H4 (cell line): ENCODE measurements at regions not wholly inside any gene's neighbourhood (a gene's known extent, or its start where the extent isn't known, plus 50 kb on each side); places are given as distances from the start of the nearest gene placed in this dataset.
"Not testable (repeated sequence)": the region's sequence is repeated elsewhere in the genome, so short reads cannot be mapped to it uniquely, and the experiment has no call there.

Experiments
- DNase-seq: peaks from one replicate; pipeline ENCODE4 v3.0.0-alpha.2; 2015; ENCODE audit warnings: low spot score

DNA sequence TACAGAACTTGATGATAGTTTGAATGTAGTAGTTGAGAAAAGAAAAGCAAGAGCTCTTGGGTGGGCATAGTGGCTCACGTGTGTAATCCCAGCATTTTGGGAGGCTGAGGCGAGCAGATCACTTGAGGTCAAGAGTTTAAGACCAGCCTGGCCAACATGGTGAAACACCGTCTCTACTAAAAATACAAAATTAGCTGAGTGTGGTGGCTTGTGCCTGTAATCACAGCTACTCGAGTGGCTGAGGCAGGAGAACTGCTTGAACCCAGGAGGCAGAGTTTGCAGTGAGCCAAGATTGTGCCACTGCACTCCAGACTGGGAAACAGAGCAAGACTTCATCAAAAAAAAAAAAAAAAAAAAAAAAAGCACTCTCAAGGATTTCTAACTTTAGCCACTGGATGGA is 900.2 kb upstream of the WWC1 start:
- not testable (repeated sequence) for DNase-seq

- no peak for DNase-seq
Measured at GRCh38 chr5:167392240-167392639, 899.2 kb upstream of the WWC1 start.

DNA sequence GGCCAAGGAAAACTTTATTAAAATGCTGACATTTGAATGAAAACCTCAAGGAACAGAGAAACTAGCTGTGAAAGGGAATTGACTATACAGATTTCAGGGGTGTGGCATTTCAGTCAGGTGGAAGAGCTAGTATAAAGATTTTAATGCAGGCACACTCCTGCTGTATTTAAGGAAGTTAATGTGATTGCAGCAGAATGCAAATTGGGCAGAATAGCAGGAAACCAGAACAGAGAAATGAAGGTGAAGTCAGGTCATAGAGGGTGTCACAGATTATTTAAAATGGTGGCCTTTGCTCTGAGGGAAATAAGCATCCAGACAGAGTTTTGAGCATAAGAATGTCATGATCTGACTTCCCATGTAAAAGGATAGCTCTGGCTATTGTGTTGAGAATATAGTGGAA is 898.1 kb upstream of the WWC1 start:
- DNase-seq = no peak

- DNase-seq = no peak
Measured at GRCh38 chr5:167402671-167403070, 888.8 kb upstream of the WWC1 start.

GRCh38 chr5:167406513-167406912 is 884.9 kb upstream of the WWC1 start:
- DNase-seq = no peak

GRCh38 chr5:167412556-167412955 is 878.9 kb upstream of the WWC1 start:
- no peak for DNase-seq

GRCh38 chr5:167413506-167413905 is 877.9 kb upstream of the WWC1 start:
- no peak for DNase-seq

DNA sequence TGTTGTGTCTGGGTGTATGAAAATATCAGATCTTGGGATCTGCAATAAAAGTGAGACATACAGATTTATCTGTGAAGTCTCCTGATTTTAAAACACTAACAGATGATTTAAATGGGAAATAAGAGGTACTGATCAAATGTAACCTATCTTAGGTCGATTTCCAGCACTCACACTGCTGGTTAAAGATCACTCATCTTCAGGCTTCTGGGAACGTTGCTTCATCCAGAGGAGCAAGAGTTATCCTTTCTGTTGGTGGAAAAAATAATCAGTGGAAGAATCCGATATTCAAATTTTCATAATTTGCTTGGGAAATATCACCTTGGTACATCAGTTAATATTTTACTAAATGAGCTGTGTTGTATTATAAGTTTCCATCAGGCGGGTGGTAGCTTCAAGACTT is 876.8 kb upstream of the WWC1 start:
- DNase-seq = no peak

GRCh38 chr5:167415779-167416746 is 875.4 kb upstream of the WWC1 start:
- no peak for DNase-seq

- DNase-seq = no peak
Measured at GRCh38 chr5:167417662-167418061, 873.8 kb upstream of the WWC1 start.

GRCh38 chr5:167425161-167425560 is 866.3 kb upstream of the WWC1 start:
- DNase-seq = no peak

DNA sequence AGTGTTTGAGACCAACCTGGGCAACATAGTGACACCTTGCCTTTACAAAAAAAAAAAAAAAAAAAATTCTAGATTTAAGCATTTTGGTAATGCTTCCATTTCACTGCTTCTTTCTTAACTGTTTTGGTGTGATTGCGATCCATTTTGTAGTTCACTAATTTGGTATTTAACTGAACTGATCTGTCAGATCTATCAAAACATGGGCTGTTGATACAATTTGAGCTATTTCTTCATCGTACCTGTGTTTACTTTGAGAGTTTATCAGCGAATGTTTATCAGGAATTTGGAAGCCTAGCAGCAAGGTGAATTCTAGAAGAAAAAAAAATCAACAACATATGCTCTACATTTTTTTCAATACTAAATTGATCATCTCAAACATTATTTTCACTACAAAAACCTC is 864.9 kb upstream of the WWC1 start:
- no peak for DNase-seq

DNA sequence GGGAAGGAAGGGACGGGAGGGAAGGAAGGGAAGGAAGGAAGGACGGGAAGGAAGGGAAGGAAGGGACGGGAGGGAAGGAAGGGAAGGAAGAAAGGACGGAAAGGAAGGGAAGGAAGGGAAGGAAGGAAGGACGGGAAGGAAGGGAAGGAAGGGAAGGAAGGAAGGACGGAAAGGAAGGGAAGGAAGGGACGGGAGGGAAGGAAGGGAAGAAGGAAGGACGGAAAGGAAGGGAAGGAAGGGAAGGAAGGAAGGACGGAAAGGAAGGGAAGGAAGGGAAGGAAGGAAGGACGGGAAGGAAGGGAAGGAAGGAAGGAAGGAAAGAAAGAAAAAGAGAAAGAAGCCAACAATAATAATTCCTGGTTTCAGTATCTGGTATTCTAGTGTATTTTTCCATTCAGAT is 863.8 kb upstream of the WWC1 start:
- not testable (repeated sequence) for DNase-seq

- no peak for DNase-seq
Measured at GRCh38 chr5:167440846-167441245, 850.6 kb upstream of the WWC1 start.

- peak; percentile 10 for DNase-seq
Measured at GRCh38 chr5:167442922-167443321, 848.5 kb upstream of the WWC1 start.

DNA sequence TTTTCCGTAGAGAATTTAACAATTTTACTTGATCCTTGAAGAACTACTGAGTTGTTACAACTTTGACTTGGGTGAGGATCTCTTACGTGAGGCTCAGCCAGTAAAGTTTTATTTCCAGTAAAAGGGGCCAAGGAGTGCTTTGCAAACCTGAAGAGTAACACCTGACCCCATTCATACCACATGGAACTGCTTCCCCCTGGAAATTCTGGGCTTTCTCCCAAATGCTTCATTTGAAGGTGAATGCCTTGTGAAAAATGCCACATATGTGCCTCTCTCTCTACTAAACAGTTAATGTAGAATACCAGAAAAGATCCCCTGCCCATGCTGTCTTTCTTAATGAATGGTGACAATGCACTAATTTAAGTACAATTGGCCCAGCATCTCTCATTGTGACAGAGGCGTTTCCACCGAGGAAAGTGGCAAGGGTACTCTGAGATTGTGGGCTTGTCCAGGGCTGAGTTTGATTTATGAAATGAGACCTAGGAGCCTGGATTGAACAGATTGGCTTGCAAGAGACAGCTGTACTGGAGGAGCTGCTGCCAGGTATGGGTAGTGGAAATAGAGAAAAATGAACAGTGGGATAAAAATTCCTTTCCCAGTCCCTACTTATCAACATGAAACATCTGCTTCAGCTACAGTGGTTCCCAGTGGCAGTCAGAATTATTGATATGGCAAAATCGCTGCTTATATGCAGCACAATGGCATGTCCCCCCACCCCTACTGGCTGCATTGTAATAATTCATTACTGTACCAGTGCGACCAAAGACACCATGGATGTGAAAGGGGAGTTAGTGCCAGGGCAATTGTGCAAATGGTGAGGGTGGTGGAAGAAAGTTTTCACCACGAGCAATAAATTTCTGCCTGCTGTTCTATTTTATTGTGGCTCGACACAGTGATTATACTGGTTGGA is 843.7 kb upstream of the WWC1 start:
- no peak for DNase-seq

GRCh38 chr5:167448376-167448775 is 843.1 kb upstream of the WWC1 start:
- DNase-seq = no peak

GRCh38 chr5:167451076-167451475 is 840.4 kb upstream of the WWC1 start:
- DNase-seq = no peak

GRCh38 chr5:167452136-167452535 is 839.3 kb upstream of the WWC1 start:
- no peak for DNase-seq

DNA sequence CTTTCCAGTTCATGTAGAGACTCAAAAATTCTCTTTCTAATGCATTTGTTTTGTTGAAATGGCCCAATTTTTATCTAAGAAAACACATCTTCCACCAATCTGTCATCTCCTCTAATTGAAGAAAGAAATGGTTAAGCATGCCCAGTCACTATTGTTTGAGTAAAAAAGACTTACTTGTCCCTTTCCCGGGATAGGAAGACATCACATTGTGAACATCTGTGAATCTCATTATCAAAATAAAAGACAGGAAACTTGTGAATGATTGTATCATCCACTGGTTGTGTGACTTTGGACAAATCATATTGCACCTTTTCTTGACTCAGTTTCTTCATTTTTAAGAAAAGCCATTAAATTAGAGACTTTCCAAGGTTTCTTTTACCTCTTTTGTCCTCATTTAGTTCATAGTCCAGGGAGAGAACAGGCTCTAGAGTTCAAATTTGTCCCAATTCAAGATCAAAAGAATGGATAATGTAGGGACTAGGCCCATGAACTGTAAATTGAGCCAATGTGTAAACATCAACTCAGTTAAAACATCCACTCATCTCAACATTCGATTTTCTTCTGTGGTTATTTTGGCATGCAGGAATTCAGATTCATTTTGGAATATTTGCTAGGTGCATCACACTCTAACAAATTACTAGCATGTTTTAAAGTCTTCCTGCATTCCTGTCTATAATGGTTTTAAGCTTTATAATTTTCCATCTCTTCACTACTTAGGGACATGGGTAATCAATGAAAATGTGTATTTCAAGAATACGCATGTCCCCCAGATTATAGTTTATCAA is 838.0 kb upstream of the WWC1 start:
- DNase-seq = no peak

GRCh38 chr5:167458412-167458811 is 833.0 kb upstream of the WWC1 start:
- DNase-seq = no peak
